ENCODE measurements at regions not wholly inside any gene's neighbourhood (a gene's known extent, or its start where the extent isn't known, plus 50 kb on each side); places are given as distances from the start of the nearest gene placed in this dataset.

DNA sequence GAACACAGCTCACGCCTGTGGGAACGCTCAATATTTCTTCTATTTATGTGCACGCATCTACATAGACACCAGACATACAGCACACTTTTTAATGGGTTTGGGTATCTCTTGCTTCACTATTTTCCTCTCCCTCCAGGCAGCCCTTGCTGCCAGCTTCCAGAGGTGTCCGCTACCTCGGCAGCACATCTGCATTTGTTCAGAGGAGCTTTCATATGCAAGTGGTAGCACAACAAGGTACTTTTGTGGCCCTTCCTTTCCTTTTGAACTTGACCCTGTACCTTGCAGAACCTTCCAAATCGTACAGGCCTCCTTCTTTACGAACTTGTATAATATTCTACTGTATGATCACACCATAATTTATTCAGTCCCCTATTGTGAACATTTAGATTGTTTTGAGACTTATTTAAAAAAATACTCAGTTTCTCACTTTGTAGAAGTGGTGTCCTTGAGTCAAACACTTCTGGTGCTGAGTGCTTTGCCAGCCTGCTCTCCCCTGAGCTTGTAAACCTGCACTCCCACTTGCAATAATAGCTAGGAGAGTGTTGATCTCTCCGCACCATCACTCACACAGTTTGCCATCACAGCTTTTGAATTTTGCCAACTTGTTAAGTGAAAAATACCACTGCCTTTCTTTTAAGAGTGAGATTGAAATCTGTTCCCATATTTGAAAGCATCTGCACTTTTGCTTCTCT is 106.0 kb upstream of the ZNF32 start:
- TF ChIP-seq TCF4 (CRISPR knock-in tag; IDR thresholded peaks at IDR 0.05; ENCODE audit: borderline replicate concordance) (no peak), ZNF70 (CRISPR knock-in tag; IDR thresholded peaks at IDR 0.05) (no peak)
- no peak for ATAC-seq

DNA sequence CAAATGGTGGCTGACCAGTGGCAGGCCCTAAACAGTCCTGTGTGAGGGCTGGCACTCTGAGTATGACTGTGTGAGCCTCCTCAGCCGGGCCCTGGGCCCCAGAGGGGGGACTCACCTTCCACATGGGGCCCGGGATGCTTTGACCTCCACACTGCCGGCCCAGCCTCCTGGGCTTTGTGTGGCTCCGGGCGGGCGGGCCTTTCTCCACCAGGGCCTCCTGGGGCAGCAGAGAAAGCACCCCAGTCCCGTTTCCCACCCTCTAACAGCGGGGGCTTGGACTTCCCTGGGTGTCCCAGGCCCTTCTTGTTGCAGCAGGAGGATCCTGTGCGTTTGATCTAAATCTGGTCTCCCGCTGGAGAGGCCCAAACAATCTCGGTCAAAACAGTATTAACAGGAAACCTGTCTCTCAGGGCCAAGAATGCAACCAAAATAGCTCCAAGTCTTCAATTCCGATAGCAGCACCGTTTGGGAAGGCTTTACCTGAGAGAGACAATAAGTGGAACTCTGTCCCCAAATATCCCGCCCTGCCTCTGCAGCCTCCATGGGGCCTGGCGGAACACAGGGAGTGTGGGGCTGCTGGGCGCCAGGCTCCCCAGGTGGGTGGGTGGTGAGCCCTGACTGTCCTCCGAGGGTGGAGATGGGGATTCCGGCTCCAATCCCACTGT is 104.8 kb upstream of the ZNF32 start:
- no peak for ATAC-seq

DNA sequence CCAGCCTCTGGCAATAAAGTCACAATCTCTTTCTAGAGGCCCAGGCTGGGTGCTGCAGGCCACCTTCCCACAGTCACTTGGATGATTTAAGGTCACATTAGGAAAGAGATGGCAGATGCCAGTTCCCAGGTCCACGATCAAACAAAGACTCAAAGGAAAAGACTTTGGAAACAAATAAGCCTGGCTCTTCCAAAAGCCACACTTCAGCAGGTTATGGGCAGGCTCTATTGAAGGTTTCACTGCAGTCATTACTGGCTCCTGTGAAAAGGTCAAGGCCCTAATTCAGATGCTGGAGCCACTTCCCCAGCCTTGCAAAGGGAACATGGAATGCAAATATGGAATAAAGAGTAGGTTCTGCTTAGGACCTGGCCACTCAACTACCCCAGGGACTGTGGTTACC is 104.0 kb upstream of the ZNF32 start:
- TF ChIP-seq, protein P1, sequence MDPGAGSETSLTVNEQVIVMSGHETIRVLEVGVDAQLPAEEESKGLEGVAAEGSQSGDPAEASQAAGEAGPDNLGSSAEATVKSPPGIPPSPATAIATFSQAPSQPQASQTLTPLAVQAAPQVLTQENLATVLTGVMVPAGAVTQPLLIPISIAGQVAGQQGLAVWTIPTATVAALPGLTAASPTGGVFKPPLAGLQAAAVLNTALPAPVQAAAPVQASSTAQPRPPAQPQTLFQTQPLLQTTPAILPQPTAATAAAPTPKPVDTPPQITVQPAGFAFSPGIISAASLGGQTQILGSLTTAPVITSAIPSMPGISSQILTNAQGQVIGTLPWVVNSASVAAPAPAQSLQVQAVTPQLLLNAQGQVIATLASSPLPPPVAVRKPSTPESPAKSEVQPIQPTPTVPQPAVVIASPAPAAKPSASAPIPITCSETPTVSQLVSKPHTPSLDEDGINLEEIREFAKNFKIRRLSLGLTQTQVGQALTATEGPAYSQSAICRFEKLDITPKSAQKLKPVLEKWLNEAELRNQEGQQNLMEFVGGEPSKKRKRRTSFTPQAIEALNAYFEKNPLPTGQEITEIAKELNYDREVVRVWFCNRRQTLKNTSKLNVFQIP (CRISPR knock-in tag; IDR thresholded peaks at IDR 0.05; ENCODE audit: borderline replicate concordance, low read depth), result no peak
- TF ChIP-seq OSR1 (CRISPR knock-in tag; IDR thresholded peaks at IDR 0.05), result no peak
- ATAC-seq, result no peak

More for the DNA sequence above, 104.8 kb upstream of the ZNF32 start:
- TF ChIP-seq PPARA (CRISPR knock-in tag; IDR thresholded peaks at IDR 0.05; ENCODE audit: borderline replicate concordance) (no peak), CSDC2 (CRISPR knock-in tag; IDR thresholded peaks at IDR 0.05) (no peak), TOX (CRISPR knock-in tag; IDR thresholded peaks at IDR 0.05; ENCODE audit: borderline replicate concordance) (no peak), ZNF8 (CRISPR knock-in tag; IDR thresholded peaks at IDR 0.05) (no peak), ZFP3 (CRISPR knock-in tag; IDR thresholded peaks at IDR 0.05) (no peak), ESRRG (CRISPR knock-in tag; IDR thresholded peaks at IDR 0.05) (no peak), ZFP30 (CRISPR knock-in tag; IDR thresholded peaks at IDR 0.05) (no peak), RARB (CRISPR knock-in tag; IDR thresholded peaks at IDR 0.05) (no peak), TCF4 (CRISPR knock-in tag; IDR thresholded peaks at IDR 0.05; ENCODE audit: borderline replicate concordance) (no peak), GLIS3 (CRISPR knock-in tag; IDR thresholded peaks at IDR 0.05) (no peak), BACH2 (CRISPR knock-in tag; IDR thresholded peaks at IDR 0.05; ENCODE audit: borderline replicate concordance) (no peak), SNAI2 (CRISPR knock-in tag; IDR thresholded peaks at IDR 0.05) (no peak)
- TF ChIP-seq, protein P2, sequence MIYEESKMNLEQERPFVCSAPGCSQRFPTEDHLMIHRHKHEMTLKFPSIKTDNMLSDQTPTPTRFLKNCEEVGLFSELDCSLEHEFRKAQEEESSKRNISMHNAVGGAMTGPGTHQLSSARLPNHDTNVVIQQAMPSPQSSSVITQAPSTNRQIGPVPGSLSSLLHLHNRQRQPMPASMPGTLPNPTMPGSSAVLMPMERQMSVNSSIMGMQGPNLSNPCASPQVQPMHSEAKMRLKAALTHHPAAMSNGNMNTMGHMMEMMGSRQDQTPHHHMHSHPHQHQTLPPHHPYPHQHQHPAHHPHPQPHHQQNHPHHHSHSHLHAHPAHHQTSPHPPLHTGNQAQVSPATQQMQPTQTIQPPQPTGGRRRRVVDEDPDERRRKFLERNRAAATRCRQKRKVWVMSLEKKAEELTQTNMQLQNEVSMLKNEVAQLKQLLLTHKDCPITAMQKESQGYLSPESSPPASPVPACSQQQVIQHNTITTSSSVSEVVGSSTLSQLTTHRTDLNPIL (CRISPR knock-in tag; IDR thresholded peaks at IDR 0.05; ENCODE audit: low read depth), result no peak
- TF ChIP-seq, protein P3, sequence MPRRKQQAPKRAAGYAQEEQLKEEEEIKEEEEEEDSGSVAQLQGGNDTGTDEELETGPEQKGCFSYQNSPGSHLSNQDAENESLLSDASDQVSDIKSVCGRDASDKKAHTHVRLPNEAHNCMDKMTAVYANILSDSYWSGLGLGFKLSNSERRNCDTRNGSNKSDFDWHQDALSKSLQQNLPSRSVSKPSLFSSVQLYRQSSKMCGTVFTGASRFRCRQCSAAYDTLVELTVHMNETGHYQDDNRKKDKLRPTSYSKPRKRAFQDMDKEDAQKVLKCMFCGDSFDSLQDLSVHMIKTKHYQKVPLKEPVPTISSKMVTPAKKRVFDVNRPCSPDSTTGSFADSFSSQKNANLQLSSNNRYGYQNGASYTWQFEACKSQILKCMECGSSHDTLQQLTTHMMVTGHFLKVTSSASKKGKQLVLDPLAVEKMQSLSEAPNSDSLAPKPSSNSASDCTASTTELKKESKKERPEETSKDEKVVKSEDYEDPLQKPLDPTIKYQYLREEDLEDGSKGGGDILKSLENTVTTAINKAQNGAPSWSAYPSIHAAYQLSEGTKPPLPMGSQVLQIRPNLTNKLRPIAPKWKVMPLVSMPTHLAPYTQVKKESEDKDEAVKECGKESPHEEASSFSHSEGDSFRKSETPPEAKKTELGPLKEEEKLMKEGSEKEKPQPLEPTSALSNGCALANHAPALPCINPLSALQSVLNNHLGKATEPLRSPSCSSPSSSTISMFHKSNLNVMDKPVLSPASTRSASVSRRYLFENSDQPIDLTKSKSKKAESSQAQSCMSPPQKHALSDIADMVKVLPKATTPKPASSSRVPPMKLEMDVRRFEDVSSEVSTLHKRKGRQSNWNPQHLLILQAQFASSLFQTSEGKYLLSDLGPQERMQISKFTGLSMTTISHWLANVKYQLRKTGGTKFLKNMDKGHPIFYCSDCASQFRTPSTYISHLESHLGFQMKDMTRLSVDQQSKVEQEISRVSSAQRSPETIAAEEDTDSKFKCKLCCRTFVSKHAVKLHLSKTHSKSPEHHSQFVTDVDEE (CRISPR knock-in tag; IDR thresholded peaks at IDR 0.05), result no peak
- TF ChIP-seq, protein P4, sequence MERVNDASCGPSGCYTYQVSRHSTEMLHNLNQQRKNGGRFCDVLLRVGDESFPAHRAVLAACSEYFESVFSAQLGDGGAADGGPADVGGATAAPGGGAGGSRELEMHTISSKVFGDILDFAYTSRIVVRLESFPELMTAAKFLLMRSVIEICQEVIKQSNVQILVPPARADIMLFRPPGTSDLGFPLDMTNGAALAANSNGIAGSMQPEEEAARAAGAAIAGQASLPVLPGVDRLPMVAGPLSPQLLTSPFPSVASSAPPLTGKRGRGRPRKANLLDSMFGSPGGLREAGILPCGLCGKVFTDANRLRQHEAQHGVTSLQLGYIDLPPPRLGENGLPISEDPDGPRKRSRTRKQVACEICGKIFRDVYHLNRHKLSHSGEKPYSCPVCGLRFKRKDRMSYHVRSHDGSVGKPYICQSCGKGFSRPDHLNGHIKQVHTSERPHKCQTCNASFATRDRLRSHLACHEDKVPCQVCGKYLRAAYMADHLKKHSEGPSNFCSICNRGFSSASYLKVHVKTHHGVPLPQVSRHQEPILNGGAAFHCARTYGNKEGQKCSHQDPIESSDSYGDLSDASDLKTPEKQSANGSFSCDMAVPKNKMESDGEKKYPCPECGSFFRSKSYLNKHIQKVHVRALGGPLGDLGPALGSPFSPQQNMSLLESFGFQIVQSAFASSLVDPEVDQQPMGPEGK (CRISPR knock-in tag; IDR thresholded peaks at IDR 0.05; ENCODE audit: borderline replicate concordance), result no peak

DNA sequence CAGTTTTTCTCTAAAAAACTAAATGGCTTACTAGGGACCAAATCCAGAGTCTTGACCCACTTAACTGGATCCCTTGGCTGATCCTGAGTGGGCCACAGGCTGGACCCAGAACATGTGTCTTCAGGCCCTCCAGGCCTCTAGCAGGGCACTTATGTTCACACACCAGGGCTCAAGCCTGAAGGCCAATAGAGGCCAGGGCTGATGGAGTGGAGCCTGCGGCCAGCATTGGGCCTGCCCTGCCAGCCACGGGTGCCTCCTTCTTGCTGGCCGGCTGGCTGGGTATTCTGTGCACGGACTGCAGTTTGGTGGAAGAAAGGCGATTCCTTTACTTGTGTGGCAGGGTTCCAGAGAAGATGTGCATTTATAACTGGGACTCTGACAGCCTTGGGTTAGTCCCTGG is 103.0 kb upstream of the ZNF32 start:
- no peak for ATAC-seq
- TF ChIP-seq ZC3H10 (CRISPR knock-in tag; IDR thresholded peaks at IDR 0.05) (no peak), TCF4 (CRISPR knock-in tag; IDR thresholded peaks at IDR 0.05; ENCODE audit: borderline replicate concordance) (no peak)

Data from SK-N-SH treated with all-trans-retinoic acid at 6 μM for 48 hours (cell line).